ENCODE measurements at regions not wholly inside any gene's neighbourhood (a gene's known extent, or its start where the extent isn't known, plus 50 kb on each side); places are given as distances from the start of the nearest gene placed in this dataset.

GRCh38 chr1:209229494-209230061, 353.9 kb upstream of the CAMK1G start:
- no peak for DNase-seq (ENCODE audit: low read depth in 2 of 3, low spot score in 2 of 3)

- no peak for DNase-seq (ENCODE audit: low read depth in 2 of 3, low spot score in 2 of 3)
Observed at GRCh38 chr1:209230314-209230713, 353.2 kb upstream of the CAMK1G start.

- no peak for DNase-seq (ENCODE audit: low read depth in 2 of 3, low spot score in 2 of 3)
Observed at GRCh38 chr1:209231476-209232156, 351.9 kb upstream of the CAMK1G start.

GRCh38 chr1:209232197-209232596, 351.3 kb upstream of the CAMK1G start:
- DNase-seq (ENCODE audit: low read depth in 2 of 3, low spot score in 2 of 3), result no peak

DNA sequence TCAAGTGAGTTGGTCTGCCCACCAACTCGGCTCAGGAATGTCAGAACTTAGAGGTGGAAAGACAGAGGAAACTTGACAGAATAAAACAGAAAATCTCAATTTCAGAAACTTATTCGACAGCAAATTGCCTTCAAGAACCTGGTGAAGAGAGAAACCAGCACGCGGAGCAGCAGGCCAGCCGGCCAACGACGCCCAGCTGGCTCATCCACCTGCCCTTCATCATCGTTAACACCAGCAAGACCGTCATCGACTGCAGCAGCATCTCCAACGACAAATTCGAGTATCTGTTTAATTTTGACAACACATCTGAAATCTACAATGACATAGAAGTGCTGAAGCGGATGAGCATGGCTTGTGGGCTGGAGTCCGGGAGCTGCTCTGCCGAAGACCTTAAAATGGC, 350.8 kb upstream of the CAMK1G start:
- DNase-seq (ENCODE audit: low read depth in 2 of 3, low spot score in 2 of 3), result no peak

DNA sequence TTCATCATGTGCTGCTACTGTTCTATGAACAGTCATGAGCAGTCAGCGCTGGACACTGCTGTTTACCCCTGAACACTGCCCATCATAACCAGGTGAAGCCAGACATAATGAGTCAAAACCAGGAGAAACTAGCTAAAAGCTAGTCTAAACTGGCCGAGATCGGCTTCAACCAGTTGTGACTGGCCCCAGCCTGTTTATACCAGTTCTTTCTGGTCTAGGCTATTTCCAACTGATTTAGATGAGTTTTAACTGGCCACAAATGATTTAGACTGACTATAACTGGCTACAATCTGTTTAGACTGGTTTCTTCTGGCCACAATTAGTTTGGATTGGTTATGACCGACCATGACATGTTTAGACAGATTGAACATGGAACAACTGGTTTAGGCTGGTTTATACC, 348.3 kb upstream of the CAMK1G start:
- DNase-seq (ENCODE audit: low read depth in 2 of 3, low spot score in 2 of 3), result no peak

- no peak for DNase-seq (ENCODE audit: low read depth in 2 of 3, low spot score in 2 of 3)
Observed at GRCh38 chr1:209238356-209238755, 345.2 kb upstream of the CAMK1G start.

- DNase-seq (ENCODE audit: low read depth in 2 of 3, low spot score in 2 of 3), result no peak
Observed at GRCh38 chr1:209240351-209240750, 343.2 kb upstream of the CAMK1G start.

- no peak for DNase-seq (ENCODE audit: low read depth in 2 of 3, low spot score in 2 of 3)
Observed at GRCh38 chr1:209241487-209241886, 342.0 kb upstream of the CAMK1G start.

DNA sequence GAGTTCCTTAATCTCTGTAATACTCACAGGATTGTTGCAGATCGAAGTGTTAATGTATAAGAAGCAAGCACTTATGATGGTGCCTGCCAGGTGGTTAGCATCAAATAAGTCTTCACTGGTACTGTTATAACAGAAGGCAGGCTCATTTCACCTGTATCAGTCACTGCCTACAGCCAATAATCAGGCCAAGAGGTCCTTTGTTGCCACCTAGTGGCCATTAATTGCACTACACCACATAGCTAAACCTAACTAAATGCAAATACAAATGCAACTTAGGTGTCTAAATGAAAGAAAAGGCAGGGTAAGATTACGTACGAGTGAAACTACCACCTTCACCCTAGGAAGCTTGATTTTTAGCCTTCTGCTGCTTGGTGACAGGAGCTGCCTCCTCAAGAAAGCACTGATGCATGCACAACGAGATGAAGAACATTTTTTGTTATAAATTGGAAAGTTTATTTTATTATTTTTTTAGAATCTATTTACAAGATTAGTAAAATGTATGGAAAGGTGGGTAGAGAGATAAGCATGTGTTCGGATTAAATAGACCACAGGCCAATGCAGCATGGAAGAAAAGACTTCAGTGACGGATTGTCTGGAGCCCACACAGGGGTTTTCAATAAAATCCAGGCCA, 334.8 kb upstream of the CAMK1G start:
- peak; percentile 10 to 76 (median 43) for DNase-seq (ENCODE audit: low read depth in 2 of 3, low spot score in 2 of 3)

GRCh38 chr1:209249280-209249670, 334.2 kb upstream of the CAMK1G start:
- DNase-seq (ENCODE audit: low read depth in 2 of 3, low spot score in 2 of 3), result no peak

DNA sequence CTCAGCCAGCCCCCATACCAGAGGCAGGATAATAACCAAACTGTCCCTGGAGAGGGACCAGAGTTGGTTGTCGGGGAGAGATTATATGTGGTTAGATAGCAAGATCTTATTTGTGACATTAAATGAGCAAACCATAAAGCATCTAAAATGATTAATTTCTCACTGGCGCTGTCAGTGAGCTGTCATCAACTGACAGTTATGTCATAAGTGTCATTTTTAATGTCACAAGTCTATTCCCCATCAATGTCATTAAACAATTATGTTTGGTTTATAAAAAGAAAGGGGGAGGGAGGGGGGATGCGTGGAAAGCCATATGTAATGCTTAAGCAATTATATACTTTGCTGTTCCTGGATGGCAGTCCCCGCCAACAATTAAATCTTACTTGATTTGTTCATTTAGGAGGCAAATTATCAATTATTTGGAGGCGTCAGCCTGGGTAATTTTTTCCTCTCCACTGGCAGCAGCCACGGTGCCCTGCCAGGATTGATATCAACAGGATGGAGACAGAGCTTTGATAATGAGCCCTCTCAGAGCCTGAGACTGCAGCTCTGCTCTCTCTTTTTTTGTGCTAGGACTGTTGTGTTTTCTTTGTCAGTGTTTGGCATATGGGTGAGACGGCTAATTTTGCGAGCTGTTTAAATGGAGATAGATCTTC, 333.6 kb upstream of the CAMK1G start:
- DNase-seq (ENCODE audit: low read depth in 2 of 3, low spot score in 2 of 3), result no peak

GRCh38 chr1:209250861-209251636, 332.5 kb upstream of the CAMK1G start:
- DNase-seq (ENCODE audit: low read depth in 2 of 3, low spot score in 2 of 3), result no peak

GRCh38 chr1:209256766-209257350, 326.7 kb upstream of the CAMK1G start:
- no peak for DNase-seq (ENCODE audit: low read depth in 2 of 3, low spot score in 2 of 3)

GRCh38 chr1:209257454-209257853, 326.1 kb upstream of the CAMK1G start:
- no peak for DNase-seq (ENCODE audit: low read depth in 2 of 3, low spot score in 2 of 3)

DNA sequence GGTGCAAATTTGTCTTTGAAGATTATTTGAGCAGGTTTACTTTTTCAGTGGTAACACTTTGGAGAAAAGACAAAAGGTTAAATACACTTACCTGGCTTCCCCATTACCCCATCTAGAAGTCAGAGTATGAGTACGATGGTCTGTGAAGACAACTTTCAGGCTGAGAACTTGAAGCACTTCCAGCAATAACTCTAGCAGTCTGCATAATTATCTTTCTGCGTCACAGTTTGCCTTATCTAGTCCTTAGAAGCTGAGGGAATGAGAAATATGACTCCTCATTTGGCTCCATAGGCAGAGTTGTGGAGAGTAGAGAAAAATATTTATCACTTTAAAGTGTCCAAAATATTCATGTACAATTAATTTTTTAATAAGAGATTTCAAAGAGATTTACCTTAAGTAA, 323.4 kb upstream of the CAMK1G start:
- DNase-seq (ENCODE audit: low read depth in 2 of 3, low spot score in 2 of 3), result no peak

DNA sequence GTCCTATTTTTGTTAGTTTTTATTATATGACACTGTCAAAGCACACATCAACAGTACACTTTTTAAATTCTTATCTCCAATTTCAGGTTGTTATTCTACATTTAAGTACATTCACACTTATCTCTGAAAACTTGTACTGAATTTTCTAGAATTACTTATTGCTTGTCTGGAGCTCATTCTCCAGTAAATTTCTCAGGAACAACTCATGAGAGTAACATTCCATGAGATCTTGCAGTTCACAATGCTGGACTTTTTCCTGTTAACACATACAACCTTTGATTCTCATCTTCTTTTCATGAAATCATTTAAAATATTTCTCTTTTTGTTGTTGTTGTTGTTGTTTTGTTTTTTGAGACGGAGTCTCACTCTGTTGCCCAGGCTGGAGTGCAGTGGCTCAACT, 320.9 kb upstream of the CAMK1G start:
- DNase-seq (ENCODE audit: low read depth in 2 of 3, low spot score in 2 of 3), result no peak

DNA sequence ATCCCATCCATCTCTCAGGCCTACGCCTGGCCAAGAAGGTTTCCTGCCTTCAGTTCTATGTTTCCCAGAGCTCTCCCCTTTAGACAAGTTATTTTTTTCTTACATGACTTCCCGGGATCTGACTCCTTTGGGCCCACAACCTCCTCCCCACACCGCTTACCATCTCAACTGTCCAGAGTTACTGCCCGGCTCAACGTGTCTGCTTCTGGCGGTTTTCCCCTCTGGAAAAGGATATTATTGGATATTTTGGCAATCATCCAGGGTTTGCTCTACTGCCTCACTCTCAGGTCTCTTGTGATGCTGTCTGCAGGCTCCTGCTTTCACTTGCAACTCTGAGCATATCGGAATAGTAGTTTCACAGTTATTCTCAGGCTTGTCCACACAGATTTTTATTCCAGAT, 318.2 kb upstream of the CAMK1G start:
- no peak for DNase-seq (ENCODE audit: low read depth in 2 of 3, low spot score in 2 of 3)

DNA sequence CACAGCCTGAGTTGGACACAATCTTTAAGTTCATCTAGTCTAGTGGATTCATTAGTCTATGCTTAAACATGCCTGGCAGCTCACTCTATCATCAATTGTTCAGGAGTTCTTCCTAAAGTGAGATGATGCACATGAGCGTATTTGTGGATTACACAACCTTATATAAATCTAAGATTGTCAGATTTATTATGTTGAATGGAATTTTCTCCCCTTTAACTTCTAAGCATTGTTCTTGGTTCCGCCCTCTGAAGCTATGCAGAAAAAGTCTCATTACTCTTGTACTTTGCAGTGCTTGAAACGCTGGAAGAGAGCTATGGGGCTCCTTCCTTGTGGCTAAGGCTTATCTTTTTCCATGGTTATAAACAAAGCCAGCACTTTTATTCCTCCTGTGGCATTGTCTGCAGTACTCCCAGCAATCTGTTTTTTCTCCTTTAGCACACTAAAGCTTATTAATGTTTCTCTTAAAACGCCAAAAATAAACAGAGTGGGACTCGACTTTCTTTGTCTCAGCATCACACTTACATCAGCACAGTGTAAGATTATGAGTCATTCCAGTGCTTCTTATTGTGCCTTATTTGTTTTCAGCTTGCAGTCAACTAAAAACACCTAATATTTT, 316.8 kb upstream of the CAMK1G start:
- DNase-seq (ENCODE audit: low read depth in 2 of 3, low spot score in 2 of 3), result no peak

- no peak for DNase-seq (ENCODE audit: low read depth in 2 of 3, low spot score in 2 of 3)
Observed at GRCh38 chr1:209267968-209268367, 315.5 kb upstream of the CAMK1G start.
